ENCODE measurements at regions not wholly inside any gene's neighbourhood (a gene's known extent, or its start where the extent isn't known, plus 50 kb on each side); places are given as distances from the start of the nearest gene placed in this dataset.

- TF ChIP-seq EP300 (IDR thresholded peaks at IDR 0.05): no peak
- TF ChIP-seq POLR2A (IDR thresholded peaks at IDR 0.05): no peak
- no peak for TF ChIP-seq CTCF (IDR thresholded peaks at IDR 0.05)
Observed at GRCh38 chr7:25770235-25770634, 381.8 kb upstream of the NFE2L3 start.
